Endometrial microvascular endothelial cells (primary cell): ENCODE measurements at regions not wholly inside any gene's neighbourhood (a gene's known extent, or its start where the extent isn't known, plus 50 kb on each side); places are given as distances from the start of the nearest gene placed in this dataset.

Experiments used
- in situ Hi-C: cut with HindIII; loops from 2 replicates; pipeline ENCODE4 v1.10.0; 2017; ENCODE audit warnings: low sequenced_read_pairs, low pct_unique_long_range_greater_than_20kb; ENCODE audit errors: inconsistent ontology term

DNA sequence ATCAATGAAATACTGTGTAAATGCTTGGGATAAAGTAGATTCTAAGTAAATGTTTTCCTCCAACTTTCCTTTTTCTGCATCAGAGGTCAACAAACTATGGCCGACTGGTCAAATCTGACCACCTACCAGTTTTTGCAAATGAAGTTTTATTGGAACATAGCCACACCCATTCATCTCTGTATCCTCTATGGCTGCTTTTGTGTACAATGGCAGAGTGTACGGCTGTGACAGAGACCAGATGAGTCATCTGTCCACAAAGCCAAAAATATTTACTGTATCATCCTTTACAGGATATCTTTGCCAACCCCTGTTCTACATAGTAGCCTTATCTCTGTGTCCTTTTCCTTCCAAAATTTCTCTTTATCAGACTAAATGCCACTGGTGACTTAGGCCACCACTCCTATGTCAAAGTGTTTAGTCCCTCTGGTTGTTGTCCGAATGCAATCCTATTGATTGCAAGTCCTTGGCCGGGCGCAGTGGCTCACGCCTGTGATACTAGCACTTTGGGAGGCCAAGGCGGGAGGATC is 218.4 kb upstream of the KLF4 start:
- in situ Hi-C loops: no loop called here

- in situ Hi-C loops: no loop called here
Observed at GRCh38 chr9:107707428-107707837, 217.9 kb upstream of the KLF4 start.

GRCh38 chr9:107706701-107707427 is 217.3 kb upstream of the KLF4 start:
- in situ Hi-C loops: no loop called here

- in situ Hi-C loops: no loop called here
Observed at GRCh38 chr9:107705521-107705920, 216.0 kb upstream of the KLF4 start.

GRCh38 chr9:107704774-107705173 is 215.2 kb upstream of the KLF4 start:
- in situ Hi-C loops: no loop called here

DNA sequence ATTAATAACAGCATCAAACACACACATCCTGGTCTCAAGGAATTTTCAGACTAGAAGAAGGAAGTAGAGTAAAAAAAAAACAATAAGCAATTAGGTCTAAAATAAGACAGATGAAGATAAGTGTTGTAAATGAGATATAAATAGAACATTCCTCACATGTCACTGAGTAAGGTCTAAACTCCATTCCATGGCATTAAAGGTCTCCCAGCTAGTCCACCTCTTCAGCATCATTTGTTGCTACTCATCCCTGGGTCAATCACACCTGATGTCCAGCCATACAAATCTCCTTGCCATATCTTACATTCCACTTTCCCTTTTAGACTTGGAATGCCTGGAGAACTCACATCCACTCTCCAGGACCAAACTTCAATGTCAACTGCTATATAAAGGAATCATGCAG is 214.1 kb upstream of the KLF4 start:
- in situ Hi-C loops: no loop called here

DNA sequence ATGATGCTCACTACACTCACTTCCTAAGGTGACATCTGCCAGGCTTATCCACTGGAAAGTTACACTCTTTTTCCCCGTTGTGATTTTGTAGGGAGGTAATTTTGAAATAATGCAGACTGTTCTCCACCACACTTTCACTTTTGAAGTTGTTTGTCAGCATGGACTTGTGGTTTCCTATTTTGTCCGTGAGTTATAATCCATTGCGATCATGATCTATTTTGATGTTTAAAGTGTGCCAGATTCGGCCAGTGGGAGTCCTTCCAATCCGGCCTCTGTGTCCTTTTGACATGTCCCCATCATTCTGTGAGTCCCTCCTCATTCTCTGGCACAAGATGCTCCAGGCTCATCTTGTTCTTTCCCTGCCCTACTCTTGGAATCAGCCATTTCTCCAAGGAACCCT is 211.3 kb upstream of the KLF4 start:
- in situ Hi-C loops: no loop called here

- in situ Hi-C loops: loop anchor here (10.0 kb wide), 1 partner anchor 96 kb away; no protein-coding TSS in a partner anchor
Observed at GRCh38 chr9:107699231-107699630, 209.7 kb upstream of the KLF4 start.

- in situ Hi-C loops: loop anchor here (10.0 kb wide), 1 partner anchor 96 kb away; no protein-coding TSS in a partner anchor
Observed at GRCh38 chr9:107698779-107699178, 209.2 kb upstream of the KLF4 start.

DNA sequence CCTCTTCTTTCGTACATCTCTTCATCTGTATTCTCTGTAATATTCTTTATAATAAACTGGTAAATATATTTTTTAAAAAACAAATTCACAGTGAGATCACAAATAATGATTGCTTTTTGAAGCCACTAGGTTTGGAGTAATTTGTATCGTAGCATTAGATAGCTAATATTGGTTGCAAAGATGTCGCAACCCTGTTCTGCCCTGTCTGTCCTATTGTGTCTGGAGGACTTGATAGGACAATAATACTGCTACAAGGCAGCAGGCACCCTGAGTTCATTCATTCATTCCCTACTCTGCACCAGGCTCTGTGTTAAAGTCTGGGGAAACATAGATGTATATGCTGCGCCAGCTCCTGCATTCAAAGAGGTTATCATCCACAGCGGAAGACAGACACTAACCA is 206.7 kb upstream of the KLF4 start:
- in situ Hi-C loops: loop anchor here (10.0 kb wide), 1 partner anchor 98 kb away; no protein-coding TSS in a partner anchor

GRCh38 chr9:107694390-107694789 is 204.8 kb upstream of the KLF4 start:
- in situ Hi-C loops: loop anchor here (10.0 kb wide), 1 partner anchor 100 kb away; no protein-coding TSS in a partner anchor

- in situ Hi-C loops: loop anchor here (10.0 kb wide), 1 partner anchor 101 kb away; no protein-coding TSS in a partner anchor
Observed at GRCh38 chr9:107693625-107694326, 204.2 kb upstream of the KLF4 start.

DNA sequence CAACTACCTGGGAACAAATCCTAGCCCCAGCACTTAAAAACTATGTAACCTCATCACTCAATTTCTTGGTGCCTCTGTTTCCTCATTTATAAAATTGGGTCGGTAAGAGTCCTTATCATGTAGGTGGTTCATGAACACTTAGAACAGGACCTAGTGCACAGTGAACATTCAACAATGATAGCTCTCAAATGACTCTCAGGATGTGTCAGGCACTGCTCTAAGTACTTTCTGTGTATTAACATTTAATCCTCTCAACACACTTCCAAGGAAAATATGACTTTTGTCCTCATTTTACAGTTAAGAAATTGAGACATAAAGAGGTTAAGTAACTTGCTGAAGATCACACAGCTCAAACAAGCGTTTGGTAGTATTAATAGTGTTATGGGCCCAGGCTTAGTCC is 202.1 kb upstream of the KLF4 start:
- in situ Hi-C loops: loop anchor here (10.0 kb wide), 1 partner anchor 103 kb away; no protein-coding TSS in a partner anchor

GRCh38 chr9:107690021-107690420 is 200.5 kb upstream of the KLF4 start:
- in situ Hi-C loops: loop anchor here (10.0 kb wide), 1 partner anchor 105 kb away; no protein-coding TSS in a partner anchor

DNA sequence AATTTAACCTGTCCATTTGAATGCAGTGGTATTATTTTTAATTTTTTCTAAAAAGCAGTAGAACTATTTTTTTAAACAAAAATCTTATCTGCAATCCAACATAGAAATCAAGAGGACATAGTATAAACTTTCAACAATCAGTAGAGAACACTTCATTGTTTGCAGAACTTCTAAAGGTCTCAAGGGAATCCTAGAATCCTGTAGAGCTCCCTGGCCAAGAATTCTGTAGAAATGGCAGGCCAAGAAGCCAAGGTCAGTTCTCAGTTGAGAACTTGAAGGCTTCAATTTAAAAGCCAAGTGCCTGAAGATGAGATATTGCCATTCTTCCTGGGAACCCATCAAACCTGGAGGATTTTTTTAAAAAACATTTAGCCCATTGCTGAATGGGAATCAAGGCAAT is 199.2 kb upstream of the KLF4 start:
- in situ Hi-C loops: no loop called here

DNA sequence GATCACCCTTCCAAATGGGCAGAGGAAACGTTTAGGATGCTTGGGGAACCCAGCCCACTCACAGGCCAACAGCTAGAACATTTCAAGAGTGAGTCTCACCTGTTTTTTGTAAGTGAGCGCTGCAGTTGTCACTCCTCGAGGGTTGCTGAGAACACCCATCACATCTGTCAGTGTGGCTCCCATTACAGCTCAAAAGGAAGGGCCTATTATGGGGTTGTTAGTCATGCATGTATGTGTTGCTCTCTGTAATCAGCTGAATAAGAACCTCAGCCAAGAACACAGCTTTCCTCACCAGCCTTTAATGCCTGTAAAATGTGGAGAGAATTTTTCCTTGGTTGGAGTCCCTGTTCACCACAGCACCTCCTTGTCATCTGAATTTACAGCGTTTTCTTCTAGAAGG is 196.3 kb upstream of the KLF4 start:
- in situ Hi-C loops: no loop called here

DNA sequence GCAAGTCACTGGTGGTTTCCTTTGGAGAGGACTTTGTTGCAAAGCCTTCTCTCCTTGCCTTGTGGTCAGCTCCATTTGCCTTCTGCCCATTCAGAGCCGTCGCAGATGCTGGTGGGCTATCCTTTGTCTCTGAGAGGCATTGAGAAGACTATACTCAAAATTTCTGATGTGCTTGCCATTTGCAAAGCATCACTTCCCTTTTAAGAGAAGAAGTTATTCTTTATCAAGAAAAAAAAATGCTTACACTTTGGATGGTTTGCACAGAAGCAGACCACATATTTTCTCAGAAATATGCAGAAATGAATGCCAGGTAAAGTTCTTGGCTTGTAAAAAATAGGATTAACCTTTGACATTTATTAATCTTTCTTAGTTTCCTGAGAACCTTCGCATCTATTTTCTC is 195.8 kb upstream of the KLF4 start:
- in situ Hi-C loops: no loop called here

DNA sequence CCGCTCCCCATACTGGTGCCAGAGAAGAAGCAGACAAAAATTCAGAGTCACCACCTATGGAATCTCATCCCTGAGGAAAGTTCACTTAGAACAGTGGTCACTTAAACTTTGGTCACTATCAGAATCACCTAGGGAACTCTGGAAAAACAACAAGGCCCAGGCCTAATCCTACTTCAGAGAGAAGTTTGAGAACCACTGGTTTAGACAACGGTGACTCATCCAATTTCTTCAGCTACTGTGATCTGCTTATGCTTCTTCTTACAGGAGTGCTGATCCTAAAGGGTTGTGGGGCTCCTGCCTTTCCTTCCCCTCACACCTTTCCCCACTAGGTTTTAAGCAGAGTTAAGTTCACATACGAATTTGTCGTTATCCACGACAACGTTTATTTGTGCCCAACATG is 194.7 kb upstream of the KLF4 start:
- in situ Hi-C loops: no loop called here

- in situ Hi-C loops: no loop called here
Observed at GRCh38 chr9:107683566-107683965, 194.0 kb upstream of the KLF4 start.

- in situ Hi-C loops: no loop called here
Observed at GRCh38 chr9:107681988-107682387, 192.4 kb upstream of the KLF4 start.
